ENCODE measurements at regions not wholly inside any gene's neighbourhood (a gene's known extent, or its start where the extent isn't known, plus 50 kb on each side); places are given as distances from the start of the nearest gene placed in this dataset.

DNA sequence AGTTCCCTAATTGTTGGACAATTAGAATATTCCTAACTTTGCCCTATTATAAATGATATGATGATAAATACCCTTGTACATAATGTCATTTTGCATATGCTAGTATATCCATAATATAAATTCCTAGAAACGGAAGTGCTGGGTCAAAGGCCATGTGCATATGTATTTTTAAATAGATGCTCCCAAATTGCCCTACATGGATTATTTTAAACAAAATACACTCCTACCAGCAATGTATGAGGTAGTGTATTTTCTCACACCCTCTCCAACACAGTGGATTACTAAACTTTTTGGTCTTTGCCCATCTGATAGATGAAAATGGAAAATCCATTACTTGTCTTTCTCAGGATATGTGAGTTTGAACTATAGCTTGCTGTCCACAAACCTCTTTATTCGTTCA is 385.1 kb upstream of the JARID2 start:
- no peak for DNase-seq
- H3K9me3 Mint-ChIP-seq (ENCODE audit: unreplicated experiment), result no peaks in the 10 kb centered on the region
- H3K27ac Mint-ChIP-seq (ENCODE audit: unreplicated experiment), result no peak overlapping the region
- peaks cover 2% of the 10 kb centered on the region for H3K27me3 Mint-ChIP-seq (ENCODE audit: unreplicated experiment)
- no peaks in the 10 kb centered on the region for H3K36me3 Mint-ChIP-seq (ENCODE audit: unreplicated experiment)
- peaks cover 21% of the 10 kb centered on the region for H3K4me1 Mint-ChIP-seq (ENCODE audit: low read depth, unreplicated experiment)
- TF ChIP-seq, protein P1, sequence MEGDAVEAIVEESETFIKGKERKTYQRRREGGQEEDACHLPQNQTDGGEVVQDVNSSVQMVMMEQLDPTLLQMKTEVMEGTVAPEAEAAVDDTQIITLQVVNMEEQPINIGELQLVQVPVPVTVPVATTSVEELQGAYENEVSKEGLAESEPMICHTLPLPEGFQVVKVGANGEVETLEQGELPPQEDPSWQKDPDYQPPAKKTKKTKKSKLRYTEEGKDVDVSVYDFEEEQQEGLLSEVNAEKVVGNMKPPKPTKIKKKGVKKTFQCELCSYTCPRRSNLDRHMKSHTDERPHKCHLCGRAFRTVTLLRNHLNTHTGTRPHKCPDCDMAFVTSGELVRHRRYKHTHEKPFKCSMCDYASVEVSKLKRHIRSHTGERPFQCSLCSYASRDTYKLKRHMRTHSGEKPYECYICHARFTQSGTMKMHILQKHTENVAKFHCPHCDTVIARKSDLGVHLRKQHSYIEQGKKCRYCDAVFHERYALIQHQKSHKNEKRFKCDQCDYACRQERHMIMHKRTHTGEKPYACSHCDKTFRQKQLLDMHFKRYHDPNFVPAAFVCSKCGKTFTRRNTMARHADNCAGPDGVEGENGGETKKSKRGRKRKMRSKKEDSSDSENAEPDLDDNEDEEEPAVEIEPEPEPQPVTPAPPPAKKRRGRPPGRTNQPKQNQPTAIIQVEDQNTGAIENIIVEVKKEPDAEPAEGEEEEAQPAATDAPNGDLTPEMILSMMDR (IDR thresholded peaks at IDR 0.05; ENCODE audit: partially characterized antibody, unreplicated experiment), result no peak
- H3K4me3 Mint-ChIP-seq (ENCODE audit: unreplicated experiment), result no peak overlapping the region

DNA sequence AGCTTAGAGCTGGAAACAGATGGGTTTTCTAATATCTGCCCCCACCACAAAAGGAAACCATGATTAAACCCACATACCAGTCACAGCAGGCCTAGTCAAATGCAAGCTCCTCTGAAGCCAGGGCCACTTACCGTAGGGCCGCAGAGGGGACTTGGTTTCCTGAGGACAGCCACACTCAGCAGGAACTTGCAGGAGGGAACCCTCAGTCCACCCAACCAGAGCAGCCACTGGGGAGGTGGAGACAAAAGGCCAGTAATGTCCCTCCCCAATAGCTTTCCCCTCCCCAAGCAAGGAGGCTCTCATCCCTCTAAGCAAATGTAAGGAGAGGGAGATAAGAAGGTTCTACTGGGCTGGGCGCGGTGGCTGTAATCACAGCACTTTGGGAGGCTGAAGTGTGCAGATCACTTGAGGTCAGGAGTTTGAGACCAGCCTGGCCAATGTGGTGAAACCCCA is 384.4 kb upstream of the JARID2 start:
- Mint-ChIP-seq H3K4me1 (ENCODE audit: low read depth, unreplicated experiment) (peaks cover 18% of the 10 kb centered on the region), H3K27me3 (ENCODE audit: unreplicated experiment) (peaks cover 2% of the 10 kb centered on the region), H3K4me3 (ENCODE audit: unreplicated experiment) (no peak overlapping the region), H3K36me3 (ENCODE audit: unreplicated experiment) (no peaks in the 10 kb centered on the region), H3K9me3 (ENCODE audit: unreplicated experiment) (no peaks in the 10 kb centered on the region), H3K27ac (ENCODE audit: unreplicated experiment) (no peak overlapping the region)
- TF ChIP-seq, protein P1 (IDR thresholded peaks at IDR 0.05; ENCODE audit: partially characterized antibody, unreplicated experiment), result no peak
- DNase-seq, result no peak

DNA sequence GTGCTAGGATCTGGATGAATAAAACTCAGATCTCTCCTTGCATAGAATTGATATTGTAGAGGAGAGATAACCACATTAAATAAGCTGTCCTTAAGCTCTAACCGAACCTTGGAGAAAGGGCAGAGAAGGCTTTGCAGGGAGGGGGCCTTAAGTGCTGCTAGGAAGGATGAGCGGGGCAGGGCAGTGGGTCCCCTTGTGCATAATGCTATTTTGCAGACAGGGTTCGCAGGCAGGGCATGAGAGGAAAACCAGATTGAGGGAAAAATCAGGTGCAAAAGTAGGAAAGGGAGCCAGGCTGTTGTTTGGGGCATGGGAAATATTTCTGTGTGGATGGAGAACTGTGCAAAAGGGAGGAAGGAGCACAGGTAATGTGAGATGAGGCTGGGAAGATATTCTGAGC is 383.0 kb upstream of the JARID2 start:
- H3K9me3 Mint-ChIP-seq (ENCODE audit: unreplicated experiment), result no peaks in the 10 kb centered on the region
- peaks cover 15% of the 10 kb centered on the region for H3K4me1 Mint-ChIP-seq (ENCODE audit: low read depth, unreplicated experiment)
- H3K27me3 Mint-ChIP-seq (ENCODE audit: unreplicated experiment), result peaks cover 2% of the 10 kb centered on the region
- TF ChIP-seq, protein P1 (IDR thresholded peaks at IDR 0.05; ENCODE audit: partially characterized antibody, unreplicated experiment), result no peak
- no peak overlapping the region for H3K27ac Mint-ChIP-seq (ENCODE audit: unreplicated experiment)
- no peak overlapping the region for H3K4me3 Mint-ChIP-seq (ENCODE audit: unreplicated experiment)
- DNase-seq, result no peak
- no peaks in the 10 kb centered on the region for H3K36me3 Mint-ChIP-seq (ENCODE audit: unreplicated experiment)

DNA sequence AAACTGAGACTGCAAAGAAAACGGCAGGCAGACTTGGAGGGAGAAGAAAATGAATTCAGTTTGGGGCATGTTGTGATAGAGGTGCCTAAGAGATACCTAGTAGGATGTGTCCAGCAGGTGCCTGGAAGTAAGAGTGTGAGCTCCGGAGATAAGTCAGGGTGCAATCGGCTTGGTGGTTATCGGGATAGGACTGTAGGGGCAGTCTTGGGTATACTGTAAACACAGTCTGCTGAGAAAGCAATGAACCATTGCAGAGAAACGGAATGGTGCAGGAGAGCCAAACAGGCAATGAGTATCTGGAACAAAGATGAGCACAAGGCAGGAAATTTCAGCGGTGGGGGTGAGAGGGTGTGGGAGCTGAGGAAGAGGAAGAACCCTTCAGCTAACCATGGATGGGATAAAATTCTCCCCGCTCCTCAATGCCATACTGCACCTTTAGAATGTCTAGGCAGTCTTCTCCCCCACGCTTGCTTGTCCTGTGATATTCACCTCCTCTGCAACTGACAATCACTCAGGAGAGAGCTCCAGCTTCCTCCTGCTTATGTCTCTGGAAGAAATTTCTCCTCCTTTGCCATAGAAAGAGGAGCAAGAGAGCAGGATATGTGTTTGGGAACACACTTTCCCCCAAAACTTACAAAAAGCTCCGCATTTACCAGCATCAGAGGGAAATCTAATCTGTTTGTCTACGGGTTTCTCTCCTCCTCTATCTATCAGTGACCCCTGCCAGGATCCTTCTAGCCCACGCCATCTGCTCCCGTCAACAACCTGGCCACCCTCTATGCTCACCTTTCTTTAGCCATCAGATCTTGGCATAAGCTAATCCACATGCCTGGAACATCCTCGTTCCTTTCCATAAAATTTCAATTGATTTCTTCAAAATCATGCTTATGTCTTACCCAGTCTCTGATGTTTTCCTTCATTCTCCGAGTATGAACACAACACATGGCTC is 381.7 kb upstream of the JARID2 start:
- Mint-ChIP-seq H3K4me1 (ENCODE audit: low read depth, unreplicated experiment) (peaks cover 11% of the 10 kb centered on the region), H3K9me3 (ENCODE audit: unreplicated experiment) (no peaks in the 10 kb centered on the region), H3K27ac (ENCODE audit: unreplicated experiment) (no peak overlapping the region), H3K36me3 (ENCODE audit: unreplicated experiment) (no peaks in the 10 kb centered on the region), H3K27me3 (ENCODE audit: unreplicated experiment) (peaks cover 2% of the 10 kb centered on the region), H3K4me3 (ENCODE audit: unreplicated experiment) (no peak overlapping the region)
- no peak for DNase-seq
- TF ChIP-seq, protein P1 (IDR thresholded peaks at IDR 0.05; ENCODE audit: partially characterized antibody, unreplicated experiment), result no peak

DNA sequence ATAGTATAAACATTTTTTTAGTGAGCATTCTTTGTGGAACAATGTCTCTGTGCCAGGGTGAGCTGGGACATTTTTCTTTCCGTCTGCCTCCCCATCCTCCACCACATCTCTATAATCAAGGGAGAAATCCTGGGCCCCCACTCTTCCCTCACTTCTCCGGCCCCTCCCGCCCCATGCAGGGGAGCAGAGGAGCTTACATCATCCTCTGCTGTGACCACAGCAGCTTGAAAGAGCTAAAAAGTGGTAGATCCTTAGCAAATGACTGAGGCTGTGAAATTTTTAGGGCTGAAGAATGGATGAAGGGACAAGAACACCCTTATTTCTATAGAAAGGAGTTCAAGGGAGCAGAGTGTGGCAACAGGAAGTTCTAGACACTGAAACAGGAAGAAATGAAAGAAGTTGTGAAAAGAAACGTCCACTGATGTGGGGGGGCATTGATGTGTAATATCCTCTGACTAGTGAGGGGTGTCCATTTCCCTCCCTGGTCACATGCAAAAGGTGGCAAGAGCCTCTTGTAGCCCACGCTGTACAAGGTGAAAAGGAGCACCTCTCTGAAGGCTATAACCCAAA is 380.3 kb upstream of the JARID2 start:
- Mint-ChIP-seq H3K4me3 (ENCODE audit: unreplicated experiment) (no peak overlapping the region), H3K36me3 (ENCODE audit: unreplicated experiment) (no peaks in the 10 kb centered on the region), H3K27me3 (ENCODE audit: unreplicated experiment) (peaks cover 2% of the 10 kb centered on the region), H3K9me3 (ENCODE audit: unreplicated experiment) (no peaks in the 10 kb centered on the region), H3K27ac (ENCODE audit: unreplicated experiment) (no peak overlapping the region), H3K4me1 (ENCODE audit: low read depth, unreplicated experiment) (peaks cover 12% of the 10 kb centered on the region)
- TF ChIP-seq, protein P1 (IDR thresholded peaks at IDR 0.05; ENCODE audit: partially characterized antibody, unreplicated experiment), result no peak
- no peak for DNase-seq

Measured in glutamatergic neuron (in vitro differentiated cells).